Prostate gland (tissue), 2 donors: ENCODE measurements at regions not wholly inside any gene's neighbourhood (a gene's known extent, or its start where the extent isn't known, plus 50 kb on each side); places are given as distances from the start of the nearest gene placed in this dataset.

ENCODE experiments used
- DNase-seq: peaks from one replicate; pipeline ENCODE4 v3.0.0-alpha.2; 2019; ENCODE audit warnings: low spot score
- H3K27ac ChIP-seq, 2 donors: fragments of 200-600 bp; sonication (generic); 2 replicates each; pipeline ENCODE4 v1.5.1; 2017 to 2019
- H3K27me3 ChIP-seq: fragments of 200-600 bp; sonication (generic); replicated peaks from 2 replicates; pipeline ENCODE4 v1.5.1; 2019; ENCODE audit not compliant: insufficient read depth
- H3K36me3 ChIP-seq, 2 donors: fragments of 200-600 bp; sonication (generic); 1 replicate in 1 of 2; 2 replicates in 1 of 2; pipeline versions ENCODE4 v1.5.1 to v1.8.1; 2017 to 2019
- H3K4me1 ChIP-seq: fragments of 200-600 bp; sonication (generic); replicated peaks from 2 replicates; pipeline ENCODE4 v1.5.1; 2019
- H3K4me3 ChIP-seq, 2 donors: fragments of 200-600 bp; sonication (generic); 2 replicates each; pipeline ENCODE4 v1.5.1; 2017 to 2019
- H3K9me3 ChIP-seq: fragments of 200-600 bp; sonication (generic); 2 replicates; pipeline ENCODE4 v1.5.1; 2017
- CTCF ChIP-seq, 4 experiments: fragments of 200-600 bp in 2 of 4; fragments of 450-650 bp in 2 of 4; sonication (generic) in 2 of 4; IDR thresholded peaks; 1 replicate in 3 of 4; 2 replicates in 1 of 4; pipeline ENCODE4 v1.5.1; 2016 to 2019; ENCODE audit warnings: antibody characterized with exemption in 4 of 4, mild to moderate bottlenecking in 2 of 4, moderate library complexity in 2 of 4
- POLR2A ChIP-seq: fragments of 450-650 bp; IDR thresholded peaks from one replicate; pipeline ENCODE4 v1.6.1; 2016; ENCODE audit warnings: antibody characterized with exemption, mild to moderate bottlenecking
- POLR2AphosphoS5 ChIP-seq: sonication (generic); formaldehyde crosslinking; IDR thresholded peaks from one replicate; pipeline ENCODE4 v1.6.1; 2017; ENCODE audit warnings: antibody characterized with exemption
- WGBS: methylation state at CpG from one replicate; pipeline ENCODE4 v1.1.5; 2018; 5-methylcytosine and 5-hydroxymethylcytosine counted together
- intact Hi-C: fragments of 100-400 bp; cut with DNase I; formaldehyde crosslinking; loops from one replicate; pipeline ENCODE4 v1.14.2; 2022

GRCh38 chr17:13989138-13989537, 80.2 kb upstream of the COX10 start:
- Histone ChIP-seq H3K27me3 (no peaks in the 10 kb centered on the region), H3K4me1 (no peaks in the 10 kb centered on the region), H3K27ac (no peak overlapping the region), H3K4me3 (no peak overlapping the region), H3K9me3 (no peaks in the 10 kb centered on the region), H3K36me3 (no peaks in the 10 kb centered on the region)
- TF ChIP-seq POLR2A, result no peak
- no peak for TF ChIP-seq CTCF (IDR thresholded peaks at IDR 0.05)
- no peak for TF ChIP-seq POLR2AphosphoS5
- intact Hi-C loops, result no loop called here
- WGBS, result 92% methylated on average over 4 of the region's 4 CpGs
- DNase-seq, result no peak

DNA sequence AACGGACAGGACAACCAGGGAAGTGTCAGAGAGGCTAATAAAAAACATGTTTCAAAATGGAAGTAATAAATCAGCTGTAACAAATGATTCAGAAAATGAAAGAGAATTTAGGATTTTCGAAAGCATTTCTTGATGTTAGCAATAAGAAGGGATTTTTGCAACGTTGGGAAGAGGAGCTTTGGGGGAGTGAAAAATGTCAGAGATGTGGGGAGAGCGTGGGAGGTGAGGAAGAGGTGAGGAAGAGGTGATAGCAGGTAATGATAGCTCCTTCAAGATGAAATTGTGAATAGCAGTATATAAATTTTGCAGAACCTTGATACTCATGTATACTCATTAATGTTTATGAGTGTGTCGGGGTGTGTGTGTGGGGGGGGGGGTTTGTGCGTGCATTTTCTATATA, 76.2 kb upstream of the COX10 start:
- Histone ChIP-seq H3K36me3 (no peaks in the 10 kb centered on the region), H3K4me1 (no peaks in the 10 kb centered on the region), H3K9me3 (no peaks in the 10 kb centered on the region), H3K27ac (no peak overlapping the region), H3K4me3 (no peak overlapping the region), H3K27me3 (no peaks in the 10 kb centered on the region)
- DNase-seq, result no peak
- intact Hi-C loops, result no loop called here
- TF ChIP-seq POLR2A (no peak), POLR2AphosphoS5 (no peak), CTCF (IDR thresholded peaks at IDR 0.05) (no peak)
- WGBS, result 74% methylated on average over 6 of the region's 6 CpGs

DNA sequence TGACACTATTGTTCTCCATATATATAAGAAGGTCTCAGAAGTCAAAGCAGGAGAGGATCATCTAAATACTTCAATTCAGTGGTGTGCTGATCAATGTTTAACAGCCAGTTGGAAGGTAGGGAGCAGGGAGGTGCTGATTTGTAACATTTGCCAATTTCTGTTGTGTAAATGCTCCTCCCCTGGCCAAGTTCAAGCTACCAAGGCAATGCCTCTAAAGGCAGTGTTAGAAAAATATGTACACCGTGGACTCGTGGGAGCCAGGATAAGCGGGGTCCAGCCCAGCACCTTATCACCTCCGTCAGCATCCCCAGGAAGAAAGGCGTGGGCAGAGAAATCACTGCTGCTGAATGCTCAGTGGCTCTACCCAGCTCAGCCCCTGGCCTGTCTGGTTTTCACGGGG, 75.3 kb upstream of the COX10 start:
- DNase-seq, result no peak
- H3K27ac ChIP-seq, result no peak overlapping the region
- H3K9me3 ChIP-seq, result no peaks in the 10 kb centered on the region
- TF ChIP-seq POLR2A, result no peak
- no peak for TF ChIP-seq CTCF (IDR thresholded peaks at IDR 0.05)
- TF ChIP-seq POLR2AphosphoS5, result no peak
- H3K36me3 ChIP-seq, result no peaks in the 10 kb centered on the region
- no peaks in the 10 kb centered on the region for H3K27me3 ChIP-seq
- 97% methylated on average over 6 of the region's 6 CpGs for WGBS
- H3K4me1 ChIP-seq, result no peaks in the 10 kb centered on the region
- no peak overlapping the region for H3K4me3 ChIP-seq
- intact Hi-C loops, result no loop called here

- 31% methylated on average over 4 of the region's 4 CpGs for WGBS
- Histone ChIP-seq H3K36me3 (no peaks in the 10 kb centered on the region), H3K27me3 (no peaks in the 10 kb centered on the region), H3K27ac (no peak overlapping the region), H3K4me1 (no peaks in the 10 kb centered on the region), H3K4me3 (no peak overlapping the region), H3K9me3 (no peaks in the 10 kb centered on the region)
- intact Hi-C loops, result no loop called here
- DNase-seq, result no peak
- TF ChIP-seq CTCF (IDR thresholded peaks at IDR 0.05), result no peak
- no peak for TF ChIP-seq POLR2AphosphoS5
- no peak for TF ChIP-seq POLR2A
Observed at GRCh38 chr17:13995856-13996271, 73.4 kb upstream of the COX10 start.

DNA sequence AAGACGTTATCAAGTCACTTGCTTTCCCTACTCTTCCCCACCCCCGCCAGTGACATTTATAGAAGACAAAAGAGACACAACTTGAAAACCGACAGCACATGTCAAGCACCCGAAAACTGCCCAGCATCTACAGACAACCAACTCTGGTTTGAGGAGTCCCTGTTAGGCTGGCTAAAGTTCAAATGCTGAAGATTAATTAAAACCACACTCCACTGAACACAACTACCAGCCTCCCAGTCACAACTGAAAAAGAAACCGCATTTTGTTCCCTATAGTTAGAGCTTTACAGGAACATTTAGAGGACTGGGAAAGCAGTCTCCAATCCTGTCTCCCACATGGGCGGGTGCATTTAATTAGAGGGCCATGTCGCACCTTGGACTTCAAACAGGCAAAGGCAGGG, 73.0 kb upstream of the COX10 start:
- Histone ChIP-seq H3K9me3 (no peaks in the 10 kb centered on the region), H3K36me3 (no peaks in the 10 kb centered on the region), H3K4me3 (no peak overlapping the region), H3K27me3 (no peaks in the 10 kb centered on the region), H3K27ac (no peak overlapping the region), H3K4me1 (no peaks in the 10 kb centered on the region)
- intact Hi-C loops, result no loop called here
- TF ChIP-seq POLR2AphosphoS5 (no peak), CTCF (IDR thresholded peaks at IDR 0.05) (no peak), POLR2A (no peak)
- no peak for DNase-seq
- WGBS, result 68% methylated on average over 7 of the region's 7 CpGs
